GM18909 (cell line): ENCODE measurements at regions not wholly inside any gene's neighbourhood (a gene's known extent, or its start where the extent isn't known, plus 50 kb on each side); places are given as distances from the start of the nearest gene placed in this dataset.

Experiments used
- ATAC-seq: cut with Tn5 transposase; IDR thresholded peaks from one replicate; pipeline ENCODE4 v1.9.1; 2021; ENCODE audit warnings: mild to moderate bottlenecking; ENCODE audit not compliant: unreplicated experiment, poor library complexity

DNA sequence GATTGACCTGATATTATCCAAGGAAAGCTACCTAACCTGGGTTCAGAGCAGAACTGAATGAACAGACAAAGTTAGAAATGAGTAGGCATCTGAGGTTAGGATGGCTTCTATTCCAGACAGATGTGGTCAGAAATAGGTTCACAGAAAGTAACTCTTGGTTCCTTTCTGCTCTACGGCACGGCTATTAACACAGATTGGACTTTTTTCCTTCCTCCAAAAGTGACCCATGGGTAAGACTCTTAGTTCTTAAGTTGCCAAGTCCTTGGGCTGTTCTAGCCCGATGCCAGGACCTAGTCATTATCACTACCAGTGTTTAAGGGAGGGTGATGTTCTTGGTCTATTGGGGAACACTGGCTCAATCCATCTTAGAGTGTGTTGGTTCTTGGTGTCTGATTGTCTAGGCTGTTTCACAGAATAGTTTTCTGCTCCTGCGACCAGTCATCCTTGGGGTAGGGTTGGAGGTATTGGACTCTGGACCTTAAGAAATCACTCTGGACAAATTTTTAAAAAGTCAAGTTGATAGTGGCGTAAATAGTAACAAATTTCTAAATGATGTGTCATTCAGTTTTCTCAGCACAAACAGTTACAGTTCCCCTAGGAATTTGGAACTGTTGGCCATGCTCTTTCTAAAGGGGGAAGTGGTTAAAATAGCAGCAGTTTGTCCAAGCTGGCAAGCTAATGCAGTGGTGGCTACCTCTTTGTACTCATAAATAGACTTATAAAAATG is 60.1 kb upstream of the MYCBP2 start:
- peak; percentile 69 for ATAC-seq

DNA sequence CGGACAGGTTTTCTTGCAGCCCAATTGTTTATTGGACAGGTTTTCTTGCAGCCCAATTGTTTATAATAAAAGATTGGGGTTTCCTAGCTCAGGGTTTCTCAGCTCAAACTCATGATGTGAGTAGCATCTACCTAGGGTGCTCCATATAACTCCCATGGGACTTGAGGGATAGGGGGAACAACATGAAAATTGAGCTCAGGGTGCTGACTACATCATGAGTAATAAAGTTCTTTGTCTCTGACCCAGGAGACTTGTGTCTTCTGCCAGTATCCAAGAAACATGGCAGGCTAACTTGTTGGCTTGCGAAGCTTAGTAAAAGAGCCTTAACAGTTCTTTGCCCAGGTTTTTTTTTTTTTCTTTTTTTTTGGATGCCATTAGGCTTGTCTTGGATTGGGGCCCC is 59.2 kb upstream of the MYCBP2 start:
- ATAC-seq = no peak

- ATAC-seq = no peak
Measured at GRCh38 chr13:77384999-77385398, 58.1 kb upstream of the MYCBP2 start.

DNA sequence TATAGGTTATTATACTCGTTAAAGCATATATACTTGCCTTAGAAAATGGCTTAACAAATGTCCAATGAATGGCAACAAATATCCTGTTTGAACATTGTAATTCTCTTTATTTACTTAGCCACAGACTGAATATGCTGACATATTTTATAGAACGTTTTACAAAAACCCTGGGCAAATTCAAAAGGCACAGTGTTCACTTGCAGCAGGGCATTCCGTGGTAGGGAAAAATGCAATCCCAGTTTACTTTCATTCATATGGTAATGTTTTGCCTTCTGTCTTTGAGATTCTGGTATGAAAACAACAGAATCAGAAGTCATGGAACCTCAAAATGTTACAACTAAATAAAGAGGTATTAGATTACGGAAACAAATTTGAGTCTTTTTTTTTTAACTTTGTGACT is 56.2 kb upstream of the MYCBP2 start:
- ATAC-seq = no peak

DNA sequence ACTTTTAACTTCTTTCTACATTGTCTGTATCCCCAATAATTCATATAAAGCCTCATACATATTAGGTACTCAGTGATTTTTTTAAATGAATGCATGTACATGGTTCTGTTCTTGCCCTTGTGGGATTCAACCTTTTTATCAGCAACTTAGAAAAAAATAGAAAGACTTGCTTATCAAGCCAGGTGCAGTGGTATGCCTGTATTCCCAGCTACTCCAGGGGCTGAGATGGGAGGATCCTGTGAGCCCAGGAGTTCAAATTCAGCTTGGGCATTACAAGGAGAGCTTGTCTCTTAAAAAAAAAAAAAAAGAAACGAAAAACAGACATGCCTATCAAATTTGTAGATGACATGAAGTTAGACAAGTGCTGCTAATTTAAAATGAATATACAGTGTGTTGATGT is 54.2 kb upstream of the MYCBP2 start:
- ATAC-seq = no peak

- no peak for ATAC-seq
Measured at GRCh38 chr13:77379508-77379907, 52.6 kb upstream of the MYCBP2 start.

DNA sequence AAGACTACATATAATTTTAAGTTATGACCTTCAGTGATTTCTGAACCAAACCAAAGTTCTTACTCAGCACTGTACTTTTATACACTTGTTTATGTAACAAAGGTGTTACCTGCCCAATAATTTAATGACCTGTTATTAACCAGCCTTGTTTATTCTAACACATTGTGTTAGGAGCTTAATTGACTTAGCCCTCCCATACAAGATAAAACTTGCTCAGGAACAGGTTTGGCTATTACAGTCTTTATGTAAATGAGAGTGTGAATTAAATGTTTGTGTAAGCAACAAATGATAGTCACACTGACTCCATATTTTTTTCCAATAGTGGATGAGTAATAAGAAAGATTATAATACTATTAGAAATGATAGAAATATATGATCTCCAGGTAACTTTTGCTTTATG is 51.8 kb upstream of the MYCBP2 start:
- no peak for ATAC-seq

- ATAC-seq = no peak
Measured at GRCh38 chr13:77377016-77377415, 50.1 kb upstream of the MYCBP2 start.
